CD4-positive, alpha-beta T cell treated with Interleukin-15 for 1 hour (primary cell): ENCODE measurements at regions not wholly inside any gene's neighbourhood (a gene's known extent, or its start where the extent isn't known, plus 50 kb on each side); places are given as distances from the start of the nearest gene placed in this dataset.
"Not testable (repeated sequence)": the region's sequence is repeated elsewhere in the genome, so short reads cannot be mapped to it uniquely, and the experiment has no call there.

ENCODE experiments used
- DNase-seq: peaks from one replicate; pipeline ENCODE4 v3.0.0-alpha.2; 2020

DNA sequence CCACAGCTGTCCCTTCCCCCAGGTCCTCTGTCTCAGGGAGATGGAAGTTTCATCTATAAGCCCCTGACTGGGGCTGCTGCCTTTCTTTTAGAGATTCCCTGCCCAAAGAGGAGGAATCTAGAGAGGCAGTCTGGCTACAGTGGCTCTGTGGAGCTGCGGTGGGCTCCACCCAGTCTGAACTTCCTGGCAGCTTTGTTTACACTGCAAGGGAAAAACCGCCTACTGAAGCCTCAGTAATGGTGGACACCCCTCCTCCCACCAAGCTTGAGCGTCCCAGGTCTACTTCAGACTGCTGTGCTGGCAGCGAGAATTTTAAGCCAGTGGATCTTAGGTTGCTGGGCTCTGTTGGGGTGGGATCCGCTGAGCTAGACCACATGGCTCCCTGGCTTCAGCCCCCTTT, 184.1 kb upstream of the SLC35B3 start:
- DNase-seq: not testable (repeated sequence)

DNA sequence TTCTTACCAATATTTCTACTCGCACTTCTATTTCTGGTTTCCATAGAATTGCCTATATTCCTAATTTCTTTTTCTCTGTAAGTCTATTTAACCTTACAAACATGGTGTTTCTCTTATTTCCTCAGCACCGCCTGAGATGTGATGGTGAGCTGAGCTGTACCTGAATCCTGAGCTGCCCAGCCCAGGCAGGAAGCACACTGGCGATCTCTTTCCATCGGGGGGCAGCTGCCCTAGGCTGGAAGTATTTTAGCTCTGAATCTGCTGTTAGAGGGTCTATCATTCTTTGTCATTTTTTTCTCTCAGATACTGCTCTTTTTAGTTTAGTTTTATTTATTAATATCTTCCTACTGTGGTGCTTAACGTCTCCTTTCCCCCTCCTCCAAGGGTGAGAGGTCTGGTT, 173.4 kb upstream of the SLC35B3 start:
- no peak for DNase-seq

DNA sequence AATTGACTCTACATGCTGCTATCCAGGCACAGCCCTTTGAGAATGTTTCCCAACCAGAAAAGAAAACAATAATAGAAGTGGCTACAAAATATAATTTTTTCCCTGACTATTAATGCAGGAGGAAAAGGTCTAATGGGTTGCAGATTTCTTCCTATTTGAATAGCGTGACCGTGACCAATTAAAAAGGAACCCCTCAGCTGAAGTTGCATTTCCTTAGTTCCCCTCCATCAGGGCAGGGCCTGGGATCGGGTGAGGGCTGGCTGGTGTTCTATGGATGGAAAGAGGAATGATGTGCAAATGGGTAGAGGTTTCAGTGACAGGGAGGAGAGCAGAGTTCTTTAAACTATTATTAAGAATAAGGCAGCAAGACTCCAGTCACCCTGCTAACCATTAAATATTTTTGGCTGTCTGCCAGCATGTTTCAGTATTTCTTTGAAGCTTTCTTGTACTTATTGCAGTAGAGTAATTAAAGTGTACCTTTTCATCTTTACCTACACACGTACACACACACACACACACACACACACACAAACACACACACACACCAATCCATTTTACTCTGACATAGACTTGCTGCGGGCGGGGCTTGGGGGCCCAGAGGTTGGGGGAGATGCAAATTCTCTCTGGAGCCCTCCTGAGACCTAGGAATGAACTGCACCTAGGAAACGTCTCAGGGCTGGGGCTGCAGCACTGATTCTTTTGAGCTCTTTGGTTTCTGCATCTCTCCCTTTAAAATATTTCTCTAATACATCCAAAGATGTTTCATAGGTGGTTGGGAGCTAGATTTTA, 154.8 kb upstream of the SLC35B3 start:
- no peak for DNase-seq

DNA sequence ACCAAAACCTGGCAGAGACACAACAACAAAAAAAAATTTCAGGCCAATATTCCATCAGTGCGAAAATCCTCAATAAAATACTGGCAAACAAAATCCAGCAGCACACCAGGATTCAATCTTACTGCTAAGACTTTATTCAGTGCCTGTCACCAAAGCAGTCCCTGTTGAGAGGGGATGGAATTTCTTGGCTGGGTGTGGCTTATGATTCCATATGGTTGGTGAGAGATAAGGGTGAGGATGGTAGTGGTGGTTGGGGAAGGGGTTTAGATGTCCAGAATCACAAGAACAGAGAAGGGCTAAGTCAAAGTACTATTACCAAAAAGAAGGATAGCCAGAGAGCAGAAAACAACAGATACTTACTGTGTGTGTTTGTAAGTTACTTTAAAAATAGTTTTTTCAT, 152.8 kb upstream of the SLC35B3 start:
- no peak for DNase-seq

DNA sequence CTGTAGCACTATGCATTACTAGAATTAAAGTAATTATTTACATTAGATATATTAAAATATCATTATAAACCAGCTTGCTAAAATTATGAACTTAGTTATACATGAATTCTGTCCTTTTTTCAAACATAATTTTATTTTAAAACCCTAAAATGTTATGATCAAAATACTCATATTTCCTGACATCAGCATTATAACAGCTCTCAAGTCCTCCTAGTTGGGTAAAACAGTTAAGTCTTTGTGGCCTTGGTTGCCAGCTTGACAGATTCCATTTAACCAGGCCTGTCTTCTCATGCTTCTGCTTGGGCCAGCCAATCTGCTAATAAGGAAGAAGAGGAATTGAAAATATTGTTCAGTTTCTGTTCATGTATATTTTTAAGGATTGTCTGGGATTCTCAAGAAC, 147.9 kb upstream of the SLC35B3 start:
- DNase-seq: no peak

DNA sequence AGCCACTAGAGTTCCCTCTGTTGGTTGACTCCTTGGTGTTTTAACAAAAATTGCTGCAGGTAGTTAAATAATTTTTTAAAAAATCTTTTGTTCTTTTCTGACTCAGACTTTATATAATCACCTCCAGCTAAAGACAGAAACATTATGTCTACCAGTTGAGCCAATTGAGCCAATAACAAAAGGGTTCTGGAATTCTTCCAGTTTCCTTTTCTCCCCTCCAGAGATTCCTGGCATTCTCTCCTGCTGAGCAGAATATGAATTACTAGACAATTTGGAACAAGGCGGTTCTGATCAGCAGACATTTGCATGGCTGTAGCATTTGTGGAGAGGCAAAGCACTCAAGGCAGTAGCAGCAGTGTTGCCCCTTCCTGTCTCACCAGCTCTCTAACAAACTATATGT, 144.0 kb upstream of the SLC35B3 start:
- no peak for DNase-seq

DNA sequence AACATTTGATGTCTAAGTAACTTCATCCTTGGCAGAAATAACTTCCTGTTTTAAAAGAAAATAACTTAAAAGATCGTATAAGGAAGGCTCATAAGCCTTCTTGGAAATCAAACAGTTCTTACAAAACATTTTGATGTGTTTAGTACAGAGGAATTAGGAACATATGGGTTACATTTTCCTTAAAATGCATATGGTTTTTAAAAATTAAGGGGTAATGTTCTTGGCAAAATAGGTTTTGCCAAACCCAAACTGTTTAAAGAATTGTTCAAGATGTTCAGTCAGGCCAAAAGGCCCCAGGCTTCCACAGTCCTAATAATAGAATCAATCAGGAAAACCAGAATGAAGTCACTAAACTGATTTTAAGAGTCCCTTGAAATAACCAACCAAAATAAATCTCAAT, 142.7 kb upstream of the SLC35B3 start:
- DNase-seq: no peak

DNA sequence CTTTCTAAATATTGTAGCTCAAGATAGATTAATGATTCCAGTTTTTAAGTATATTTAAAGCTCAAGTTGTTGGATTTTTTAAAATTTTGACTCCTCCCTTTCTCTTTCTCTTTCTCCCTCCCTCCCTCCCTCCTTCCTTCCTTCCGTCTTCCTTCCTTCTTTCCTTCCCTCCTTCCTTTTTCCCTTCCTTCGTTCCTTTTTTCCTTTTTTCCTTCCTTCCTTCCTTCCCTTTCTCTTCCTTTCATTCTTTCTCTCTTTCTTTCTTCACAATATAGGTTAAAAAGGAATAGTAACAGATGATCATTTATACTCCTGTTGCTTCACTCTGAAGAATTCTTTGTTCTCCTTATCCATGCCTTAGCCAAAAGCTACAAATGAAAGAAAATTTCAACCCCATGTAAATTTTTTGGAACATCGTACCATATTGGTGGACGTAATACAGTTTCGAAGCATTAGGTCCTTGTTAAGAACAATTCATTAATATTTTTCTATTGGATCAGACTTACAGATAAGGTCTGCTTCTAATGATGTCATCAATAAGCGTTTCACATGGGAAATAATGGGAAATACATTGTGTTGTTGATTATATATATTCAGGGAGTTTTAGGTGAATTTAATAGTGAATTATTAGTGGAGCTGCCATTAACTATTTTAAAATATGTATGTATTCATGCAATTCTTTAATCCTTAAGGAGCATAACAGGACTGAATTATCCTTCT, 139.6 kb upstream of the SLC35B3 start:
- DNase-seq: no peak

DNA sequence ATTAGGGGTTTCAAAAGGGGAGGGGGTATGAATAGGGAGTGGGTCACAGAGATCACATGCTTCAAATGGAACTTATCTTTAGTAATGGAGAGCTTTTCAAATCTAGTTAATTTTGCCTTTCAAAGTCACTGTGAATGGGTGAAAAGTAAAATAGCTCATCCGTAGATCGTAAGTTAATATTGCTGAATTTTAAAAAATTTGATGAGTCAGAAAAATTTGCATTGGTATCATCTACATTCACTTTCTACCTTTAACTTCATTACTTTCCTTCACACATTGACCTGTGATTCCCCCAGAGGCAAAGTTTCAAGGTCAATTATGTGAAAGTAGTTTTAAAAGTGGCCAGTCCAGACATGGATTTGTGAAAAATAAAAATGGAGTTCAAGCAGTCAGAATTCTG, 139.0 kb upstream of the SLC35B3 start:
- no peak for DNase-seq

DNA sequence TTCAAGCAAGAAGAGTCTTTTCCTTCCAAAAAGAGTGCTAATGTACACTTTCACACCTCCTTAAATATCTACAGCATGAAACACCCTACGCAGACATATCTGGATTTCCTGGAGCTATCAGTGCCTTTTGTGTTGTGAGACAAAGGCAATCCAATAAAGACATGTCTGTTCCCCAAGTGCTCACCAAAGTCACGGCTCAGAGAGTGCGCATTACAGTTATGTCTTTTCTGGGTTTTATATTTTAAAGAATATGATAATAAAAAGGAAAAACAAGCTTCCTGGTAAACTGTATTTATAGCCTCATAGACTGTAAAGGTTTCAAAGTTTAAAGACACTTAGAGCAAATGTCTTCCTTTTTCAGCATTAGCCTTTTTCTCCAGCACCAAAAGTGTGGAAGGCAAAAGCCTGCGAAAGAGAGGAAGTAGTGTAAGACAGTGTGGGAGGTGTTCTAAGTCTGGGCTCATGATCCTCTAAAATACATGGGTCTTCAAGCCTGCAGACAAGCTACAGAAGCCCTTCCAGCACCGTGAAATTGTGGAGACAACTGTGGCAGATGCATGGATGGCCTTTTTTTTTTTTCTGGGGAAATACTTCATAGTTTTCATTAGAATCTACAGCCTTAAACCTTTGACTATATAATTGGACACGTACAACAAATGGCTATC, 135.0 kb upstream of the SLC35B3 start:
- DNase-seq: no peak

DNA sequence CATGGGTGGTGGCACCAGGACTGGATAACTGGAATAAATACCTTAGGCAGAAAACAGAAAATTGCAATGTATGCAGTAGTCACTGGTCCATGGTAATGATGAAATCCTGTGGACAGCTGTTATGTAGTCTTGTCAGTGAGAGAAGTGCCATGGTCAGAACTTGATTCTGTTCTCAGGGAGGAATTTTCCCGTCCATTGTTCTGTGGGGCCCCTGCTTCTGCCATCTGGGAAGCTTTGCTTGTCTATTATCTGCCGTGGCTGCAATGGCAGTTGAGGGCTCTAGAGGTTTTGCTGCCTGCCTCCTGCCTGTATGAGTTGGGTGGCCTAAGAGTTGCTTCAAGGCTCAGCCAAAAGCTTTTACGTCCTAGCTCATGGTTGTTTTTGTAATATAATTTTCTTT, 126.8 kb upstream of the SLC35B3 start:
- no peak for DNase-seq

DNA sequence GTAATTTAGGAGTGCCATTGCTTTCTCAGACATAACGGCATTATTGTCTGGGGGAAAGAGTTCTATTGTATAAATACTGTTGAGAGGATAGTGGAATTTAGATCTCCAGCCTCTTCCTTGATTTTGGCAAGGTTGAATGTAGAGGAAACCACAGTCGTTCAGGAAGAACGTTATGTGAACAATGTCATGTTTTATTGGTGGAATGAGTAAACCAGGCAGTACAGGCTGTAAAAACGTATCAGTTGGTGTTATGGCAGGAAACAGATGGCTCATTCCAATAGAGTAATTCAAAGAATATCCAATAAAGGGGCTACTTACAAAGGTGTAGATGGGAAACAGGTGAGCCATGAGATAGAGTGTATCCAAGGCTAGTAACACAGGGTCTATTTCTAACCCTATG, 123.6 kb upstream of the SLC35B3 start:
- DNase-seq: no peak

DNA sequence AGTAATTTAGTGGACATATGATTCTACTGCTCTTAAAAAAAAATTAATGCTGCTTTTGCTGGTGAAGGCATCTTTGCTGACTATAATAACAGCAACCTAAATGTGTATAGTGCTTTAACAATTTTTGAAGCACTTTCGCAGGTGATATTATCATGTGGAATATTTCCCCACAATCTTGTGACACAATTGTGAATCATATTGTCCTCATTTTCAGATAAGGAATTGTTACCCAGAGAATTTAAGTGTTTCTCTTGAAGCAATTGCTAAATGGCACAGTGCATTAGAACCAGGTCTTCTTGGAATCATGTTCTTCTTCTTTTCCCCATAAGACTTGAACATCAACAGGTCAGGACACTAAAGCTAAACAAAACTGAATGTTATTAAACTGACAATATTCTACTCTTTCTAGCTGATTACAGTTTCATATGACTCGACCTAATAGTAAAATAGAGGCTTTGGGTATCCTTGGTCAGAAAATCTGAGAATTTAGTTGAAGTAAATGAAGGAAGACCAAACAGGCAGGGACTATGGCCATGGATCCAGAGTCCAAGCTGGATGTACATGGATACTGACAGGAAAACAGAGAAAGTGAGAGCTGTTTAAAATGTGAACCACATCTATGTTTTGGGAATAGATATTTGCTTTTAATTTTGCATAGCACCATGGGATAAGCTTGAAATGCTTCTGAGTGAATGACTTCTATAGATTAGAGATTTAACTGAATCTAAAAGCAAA, 121.8 kb upstream of the SLC35B3 start:
- no peak for DNase-seq

DNA sequence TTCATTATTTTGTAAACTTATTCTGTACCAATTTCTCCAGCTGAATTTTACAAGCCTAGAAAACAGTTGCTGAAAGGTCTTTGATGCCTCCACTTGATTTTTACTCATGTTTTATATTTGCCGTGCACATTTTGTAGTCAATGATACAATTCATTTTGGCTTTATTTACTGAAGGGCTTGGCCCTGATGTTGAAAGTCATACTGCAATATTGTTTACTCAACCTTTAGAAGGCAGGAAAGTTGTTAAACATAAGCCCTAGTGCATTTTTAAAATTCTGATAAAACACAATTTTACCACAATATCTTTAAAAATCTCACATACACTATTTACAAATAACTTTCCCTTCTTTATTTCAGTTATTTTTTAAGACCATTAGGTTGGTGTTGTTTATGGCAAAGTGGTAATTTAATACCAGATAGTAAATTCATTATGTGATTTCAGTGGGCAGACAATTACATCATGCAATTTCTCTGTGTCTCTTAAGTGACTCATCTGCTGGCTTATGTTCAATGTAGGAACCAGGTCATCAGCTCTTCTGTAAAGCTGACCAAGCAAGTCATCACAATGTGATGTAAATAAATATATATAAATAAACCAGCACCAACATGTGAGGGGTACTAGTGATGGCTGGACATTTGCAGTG, 121.1 kb upstream of the SLC35B3 start:
- DNase-seq: no peak

DNA sequence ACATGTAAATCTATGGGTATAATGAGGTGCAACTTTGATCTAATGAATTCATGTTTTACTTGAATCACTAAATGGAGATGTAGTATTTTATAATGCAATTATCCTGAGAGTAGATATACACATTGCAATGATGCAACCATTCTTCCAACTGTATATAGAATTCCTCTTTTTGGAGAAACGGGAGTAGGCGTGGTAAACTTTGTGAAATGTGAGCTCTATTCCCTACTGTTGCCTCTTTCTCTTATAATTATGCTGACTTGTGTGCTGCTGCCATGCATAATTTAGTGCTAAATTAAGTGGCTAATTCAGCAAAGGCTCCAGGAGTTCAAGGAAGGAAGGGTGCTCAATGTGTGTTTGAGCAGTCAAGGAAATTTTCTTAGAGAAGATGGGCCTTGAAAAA, 116.6 kb upstream of the SLC35B3 start:
- DNase-seq: no peak

DNA sequence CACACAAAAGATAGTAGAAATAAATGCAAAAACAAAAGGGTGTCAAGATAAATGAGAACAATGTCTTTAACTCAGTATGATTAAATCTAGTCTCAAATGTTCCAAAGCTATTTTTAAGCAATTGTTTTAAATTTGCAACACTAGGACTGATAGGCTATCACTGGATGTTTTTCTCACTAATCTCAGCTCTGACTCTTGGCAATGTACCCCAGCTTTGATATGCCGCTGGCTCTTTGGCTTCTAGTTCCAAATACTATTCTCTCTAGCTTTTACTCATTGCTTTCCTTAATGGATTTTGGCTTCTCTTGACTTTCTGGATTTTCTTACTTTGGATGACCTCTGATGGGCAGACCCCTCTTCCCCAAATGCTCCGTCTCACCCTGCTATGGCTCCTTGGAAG, 116.0 kb upstream of the SLC35B3 start:
- no peak for DNase-seq

DNA sequence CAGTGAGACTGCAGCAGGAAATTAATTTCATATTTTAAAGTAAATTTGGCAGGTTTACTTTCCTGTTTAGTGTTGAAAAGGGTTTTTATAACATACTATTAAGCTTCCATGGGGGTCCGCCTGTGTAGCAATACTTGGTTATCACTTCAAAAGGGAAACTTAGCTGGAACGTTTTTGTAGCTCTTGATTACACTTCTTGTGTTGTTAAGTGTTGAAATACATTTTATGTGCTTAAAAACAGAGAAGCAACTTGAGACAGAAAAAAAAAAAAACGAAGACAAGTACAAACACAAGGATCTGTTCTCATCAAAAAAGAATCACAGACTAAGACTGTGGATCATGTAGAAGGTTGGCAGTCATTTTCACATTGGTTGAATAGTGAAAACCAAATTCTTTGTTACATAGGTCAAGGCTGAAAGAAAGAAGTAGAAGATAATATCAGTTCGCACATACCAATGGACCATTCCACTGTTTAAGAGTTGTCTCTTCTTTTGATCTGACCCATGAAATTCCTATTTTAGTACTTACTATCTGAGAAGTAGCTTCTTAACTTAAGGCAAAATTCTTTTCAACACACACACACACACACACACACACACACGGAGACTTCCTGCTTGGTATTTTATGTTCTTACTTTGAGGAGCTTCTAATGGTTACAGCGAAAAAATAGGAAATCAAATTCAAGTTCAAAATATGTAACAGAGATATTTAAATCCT, 113.9 kb upstream of the SLC35B3 start:
- no peak for DNase-seq

DNA sequence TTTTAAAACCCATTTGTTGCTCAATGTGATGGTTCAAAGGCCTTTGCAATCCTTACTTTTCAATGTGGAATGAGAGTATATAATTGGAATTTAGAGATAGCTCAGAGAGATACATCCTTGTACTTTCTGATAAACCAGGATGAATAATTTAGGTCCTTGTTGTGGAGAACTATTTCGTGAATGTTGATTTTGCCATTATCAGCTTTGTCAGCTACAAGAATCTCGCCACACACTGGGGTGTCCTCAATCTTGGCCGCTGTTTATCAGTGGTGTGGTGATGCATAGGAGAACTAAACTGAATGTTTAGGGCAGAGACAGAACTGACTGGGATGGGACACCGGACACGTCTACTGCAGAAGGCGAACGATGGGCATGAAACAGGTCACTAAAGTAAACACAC, 111.2 kb upstream of the SLC35B3 start:
- no peak for DNase-seq

DNA sequence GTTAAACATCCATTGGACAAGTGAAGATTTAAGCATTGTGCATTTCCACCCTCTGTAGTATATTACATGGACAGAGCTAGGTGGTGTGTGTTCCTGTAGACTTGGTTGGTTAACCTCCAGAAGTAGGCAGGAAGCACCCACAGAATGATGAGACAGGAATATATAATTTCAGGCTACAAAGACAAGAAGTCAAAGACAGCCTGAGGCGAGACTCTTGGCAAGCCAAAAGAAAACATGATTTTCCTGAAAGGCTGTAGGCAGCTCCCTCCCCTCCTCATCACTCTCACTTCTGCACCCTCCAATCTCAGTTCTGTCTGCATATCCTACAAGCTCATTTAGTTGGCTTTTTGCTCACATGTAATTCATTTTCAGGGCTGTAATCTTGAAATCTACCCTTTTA, 110.0 kb upstream of the SLC35B3 start:
- DNase-seq: no peak

DNA sequence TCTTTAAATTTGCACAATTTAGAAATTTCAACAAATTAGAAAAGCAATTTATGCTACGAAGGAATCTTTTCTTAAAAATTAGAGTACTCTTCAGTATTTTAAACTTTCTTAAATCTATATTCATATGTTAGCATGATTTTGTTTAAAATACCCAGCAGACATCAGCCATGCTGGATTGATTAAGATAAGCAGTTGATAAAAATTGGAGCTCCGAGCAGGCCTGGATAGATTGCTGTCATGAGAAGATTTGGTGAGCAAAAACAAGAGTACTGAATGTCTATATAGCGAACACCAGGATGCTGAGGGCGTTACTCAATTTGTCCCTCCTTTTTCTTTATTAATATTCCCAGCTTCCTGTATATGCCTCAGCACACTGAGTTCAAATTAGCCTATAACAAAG, 108.4 kb upstream of the SLC35B3 start:
- no peak for DNase-seq

DNA sequence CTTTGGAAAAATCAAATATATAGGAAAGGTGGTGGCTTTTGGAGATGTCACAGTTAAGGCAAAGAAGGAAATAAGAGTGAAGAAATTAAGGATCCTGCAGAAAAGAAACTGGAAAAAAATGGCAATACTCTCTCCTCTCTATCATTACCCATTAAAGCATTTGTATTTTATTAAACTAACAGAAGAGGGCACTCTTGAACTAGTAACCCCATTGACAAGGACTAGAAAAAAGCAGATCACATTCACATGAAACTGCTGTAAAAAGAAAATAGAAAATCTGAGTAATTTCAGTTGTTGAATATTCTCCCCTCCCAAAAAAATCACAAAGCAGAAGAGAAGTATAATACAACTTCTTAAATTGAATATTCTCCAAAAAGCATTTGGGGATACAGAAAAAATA, 104.1 kb upstream of the SLC35B3 start:
- no peak for DNase-seq

DNA sequence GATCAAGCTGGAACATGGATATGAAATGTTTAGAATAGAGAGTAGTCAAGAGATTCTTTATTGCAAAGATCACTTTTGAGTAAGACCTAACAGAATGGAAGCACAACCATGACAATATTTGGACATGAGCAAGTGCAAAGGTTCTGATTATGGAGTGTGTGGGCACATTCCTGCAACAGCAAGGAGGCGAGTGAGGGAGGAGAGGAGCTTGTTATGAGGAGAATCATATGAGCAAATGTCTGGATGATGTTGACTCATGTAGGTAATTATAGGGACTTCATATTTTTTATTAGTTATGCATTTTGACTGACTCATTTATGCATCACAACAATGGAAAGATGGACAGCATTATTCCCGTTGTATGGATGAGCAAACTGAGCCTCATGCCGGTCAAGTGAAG, 100.8 kb upstream of the SLC35B3 start:
- no peak for DNase-seq
